A549 (cell line): ENCODE measurements at regions not wholly inside any gene's neighbourhood (a gene's known extent, or its start where the extent isn't known, plus 50 kb on each side); places are given as distances from the start of the nearest gene placed in this dataset.

Experiments used
- ATAC-seq, 2 experiments: fragments of 200-7000 bp in 1 of 2; fragments of >200 bp in 1 of 2; cut with Nextera tagmentation in 1 of 2; cut with Tn5 transposase in 1 of 2; 3 replicates each; pipeline versions ENCODE4 v1.8.0 to v1.9.1; 2018 to 2020; ENCODE audit warnings: mild to moderate bottlenecking in 1 of 2, moderate library complexity in 1 of 2
- CTCF ChIA-PET: fragments of 300-600 bp; sonication (Branson Sonifier 250); formaldehyde crosslinking; extraction: SDS; loops from one replicate; lab custom pipeline; 2021; ENCODE audit warnings: antibody characterized with exemption, inconsistent platforms; lab: Yijun Ruan, JAX
- POLR2A ChIA-PET: fragments of 350-600 bp; formaldehyde crosslinking; extraction: SDS; loops from one replicate; lab custom pipeline; 2021; ENCODE audit warnings: antibody characterized with exemption, inconsistent platforms; lab: Yijun Ruan, JAX
- DNase-seq, 2 experiments: peaks; one replicate each; pipeline versions ENCODE4 v3.0.0 to v3.0.0-alpha.2; 2011 to 2016; ENCODE audit warnings: low read depth in 1 of 2, low spot score in 1 of 2
- FAIRE-seq: peaks from 2 replicates; lab custom pipeline; 2011; peaks lifted over from hg19 to GRCh38; lab: Jason Lieb, UNC
- H3K27ac ChIP-seq, 2 experiments: fragments of >200 bp; sonication (Bioruptor Twin); formaldehyde crosslinking; 3 replicates each; pipeline ENCODE4 v1.5.1; 2016 to 2017
- H3K4me1 ChIP-seq: fragments of >200 bp; sonication (Bioruptor Twin); formaldehyde crosslinking; 3 replicates; pipeline ENCODE4 v1.6.1; 2016
- H3K4me2 ChIP-seq: fragments of >200 bp; sonication (Bioruptor Twin); formaldehyde crosslinking; 3 replicates; pipeline ENCODE4 v1.6.1; 2016
- H3K4me3 ChIP-seq: fragments of >200 bp; sonication (Bioruptor Twin); formaldehyde crosslinking; 3 replicates; pipeline ENCODE4 v1.5.1; 2016
- H3K9me3 ChIP-seq: fragments of >200 bp; sonication (Bioruptor Twin); formaldehyde crosslinking; 3 replicates; pipeline ENCODE4 v1.6.1; 2016
- BHLHE40 ChIP-seq: IDR thresholded peaks from 2 replicates; pipeline ENCODE4 v1.6.1; 2012; ENCODE audit warnings: low read depth, low read length, inconsistent platforms
- CBX2 ChIP-seq: fragments of 200-600 bp; sonication (generic); IDR thresholded peaks from 2 replicates; pipeline ENCODE4 v1.6.1; 2016; ENCODE audit warnings: low read depth, mild to moderate bottlenecking, borderline replicate concordance
- CEBPB ChIP-seq, 2 experiments: fragments of >200 bp in 1 of 2; sonication (Bioruptor Twin) in 1 of 2; formaldehyde crosslinking in 1 of 2; IDR thresholded peaks; 2 replicates each; pipeline ENCODE4 v1.6.1; 2012 to 2016
- CHD4 ChIP-seq: fragments of 200-600 bp; sonication (generic); IDR thresholded peaks from 2 replicates; pipeline ENCODE4 v1.6.1; 2016; ENCODE audit warnings: antibody characterized with exemption, mild to moderate bottlenecking, borderline replicate concordance
- EHMT2 ChIP-seq: fragments of 200-600 bp; sonication (generic); IDR thresholded peaks from 2 replicates; pipeline ENCODE4 v1.6.1; 2016; ENCODE audit warnings: antibody characterized with exemption, low read depth, mild to moderate bottlenecking, moderate library complexity
- EP300 ChIP-seq, 2 experiments: fragments of >200 bp; sonication (Bioruptor Twin); formaldehyde crosslinking; IDR thresholded peaks; 2 replicates in 1 of 2; 3 replicates in 1 of 2; pipeline ENCODE4 v1.6.1; 2016 to 2017
- ESRRA ChIP-seq: fragments of 150-350 bp; IDR thresholded peaks from 2 replicates; pipeline ENCODE4 v1.6.1; 2014; ENCODE audit warnings: mild to moderate bottlenecking, low read length, borderline replicate concordance
- FOSL2 ChIP-seq, 2 experiments: fragments of 450-650 bp in 1 of 2; fragments of >200 bp in 1 of 2; sonication (Bioruptor Twin) in 1 of 2; formaldehyde crosslinking; IDR thresholded peaks; 2 replicates each; pipeline versions ENCODE4 v1.5.0 to v1.6.1; 2016 to 2020; ENCODE audit warnings: mild to moderate bottlenecking in 1 of 2, moderate library complexity in 1 of 2
- FOXS1 ChIP-seq: fragments of 250-450 bp; sonication (Bioruptor Pico); IDR thresholded peaks from 2 replicates; pipeline ENCODE4 v1.5.0; 2020; ENCODE audit warnings: mild to moderate bottlenecking, moderate library complexity
- HDAC2 ChIP-seq: fragments of 200-600 bp; sonication (generic); IDR thresholded peaks from 2 replicates; pipeline ENCODE4 v1.6.1; 2016
- HOXB5 ChIP-seq: fragments of 250-450 bp; sonication (Bioruptor Pico); IDR thresholded peaks from 2 replicates; pipeline ENCODE4 v1.5.0; 2020; ENCODE audit warnings: mild to moderate bottlenecking, moderate library complexity
- KDM1A ChIP-seq: fragments of 200-600 bp; sonication (generic); IDR thresholded peaks from 2 replicates; pipeline ENCODE4 v1.6.1; 2016; ENCODE audit warnings: low read depth, mild to moderate bottlenecking
- KDM5A ChIP-seq: fragments of 200-600 bp; sonication (generic); IDR thresholded peaks from 2 replicates; pipeline ENCODE4 v1.6.1; 2016; ENCODE audit warnings: antibody characterized with exemption, mild to moderate bottlenecking
- MAZ ChIP-seq: fragments of 150-350 bp; IDR thresholded peaks from 2 replicates; pipeline ENCODE4 v1.6.1; 2014; ENCODE audit warnings: antibody characterized with exemption, low read depth, low read length, borderline replicate concordance
- NR3C1 ChIP-seq: fragments of >200 bp; sonication (Bioruptor Twin); formaldehyde crosslinking; IDR thresholded peaks from 3 replicates; pipeline ENCODE4 v1.6.1; 2017
- PBX3 ChIP-seq: IDR thresholded peaks from 2 replicates; pipeline ENCODE4 v1.6.1; 2012
- RAD21 ChIP-seq, 2 experiments: fragments of >200 bp in 1 of 2; sonication (Bioruptor Twin) in 1 of 2; formaldehyde crosslinking in 1 of 2; IDR thresholded peaks in 1 of 2; conservative IDR thresholded peaks in 1 of 2; 2 replicates in 1 of 2; 3 replicates in 1 of 2; pipeline ENCODE4 v1.6.1; 2012 to 2018; ENCODE audit warnings: inconsistent platforms in 1 of 2
- RCOR1 ChIP-seq: fragments of 150-350 bp; IDR thresholded peaks from 2 replicates; pipeline ENCODE4 v1.6.1; 2014; ENCODE audit warnings: antibody characterized with exemption, low read length, low read depth
- RFX5 ChIP-seq: fragments of 450-650 bp; IDR thresholded peaks from 2 replicates; pipeline ENCODE4 v1.7.1; 2014; ENCODE audit warnings: antibody characterized with exemption, mild to moderate bottlenecking, moderate library complexity
- SMC3 ChIP-seq: fragments of >200 bp; sonication (Bioruptor Twin); formaldehyde crosslinking; IDR thresholded peaks from 3 replicates; pipeline ENCODE4 v1.6.1; 2018; ENCODE audit warnings: inconsistent platforms
- SREBF2 ChIP-seq: fragments of 450-650 bp; IDR thresholded peaks from 2 replicates; pipeline ENCODE4 v1.6.1; 2014; ENCODE audit warnings: mild to moderate bottlenecking, moderate library complexity
- TFCP2L1 ChIP-seq: fragments of 250-450 bp; sonication (Bioruptor Pico); IDR thresholded peaks from 2 replicates; pipeline ENCODE4 v1.5.0; 2021; ENCODE audit warnings: mild to moderate bottlenecking
- USF2 ChIP-seq: fragments of 450-650 bp; IDR thresholded peaks from 2 replicates; pipeline ENCODE4 v1.6.1; 2014; ENCODE audit warnings: antibody characterized with exemption
- ZC3H11A ChIP-seq: fragments of 450-650 bp; IDR thresholded peaks from 2 replicates; pipeline ENCODE4 v1.6.1; 2014; ENCODE audit warnings: antibody characterized with exemption, mild to moderate bottlenecking
- WGBS: methylation state at CpG from one replicate; pipeline ENCODE4 v1.1.6; 2017; ENCODE audit errors: missing lambda C conversion rate; 5-methylcytosine and 5-hydroxymethylcytosine counted together

GRCh38 chr9:85224729-85225128 is 517.0 kb downstream of the AGTPBP1 start:
- no peaks in the 10 kb centered on the region for H3K4me1 ChIP-seq
- H3K27ac ChIP-seq, result no peak overlapping the region
- DNase-seq (no peak), FAIRE-seq (no peak), ATAC-seq (no peak)
- CTCF ChIA-PET, result interaction anchor here (1.1 kb wide), 1 partner anchor 116 kb away, joined by 3 read pairs; no protein-coding TSS in a partner anchor
- no peak overlapping the region for H3K4me3 ChIP-seq
- TF ChIP-seq CBX2, result no peak
- no peak for TF ChIP-seq SMC3
- TF ChIP-seq TFCP2L1 (CRISPR knock-in tag), result no peak
- TF ChIP-seq FOXS1, result no peak
- no peak for TF ChIP-seq MAZ
- TF ChIP-seq EP300 (IDR thresholded peaks at IDR 0.05), result no peak
- no peak for TF ChIP-seq SREBF2
- TF ChIP-seq USF2, result no peak
- TF ChIP-seq PBX3, result no peak
- TF ChIP-seq KDM1A, result no peak
- TF ChIP-seq HDAC2, result no peak
- no peak for TF ChIP-seq ESRRA
- TF ChIP-seq BHLHE40, result no peak
- no peak for TF ChIP-seq CEBPB (IDR thresholded peaks at IDR 0.05)
- no peak for TF ChIP-seq KDM5A
- TF ChIP-seq CHD4, result no peak
- TF ChIP-seq RAD21 (conservative IDR thresholded peaks at IDR 0.05 in 1 of 2, IDR thresholded peaks at IDR 0.05 in 1 of 2), result no peak
- TF ChIP-seq RFX5, result no peak
- TF ChIP-seq ZC3H11A, result no peak
- TF ChIP-seq EHMT2, result no peak
- no peaks in the 10 kb centered on the region for H3K9me3 ChIP-seq
- POLR2A ChIA-PET, result no interaction called here
- WGBS, result 14% methylated on average over 4 of the region's 4 CpGs
- no peak overlapping the region for H3K4me2 ChIP-seq

GRCh38 chr9:85224301-85224700 is 517.5 kb downstream of the AGTPBP1 start:
- no peak for FAIRE-seq

GRCh38 chr9:85223506-85224125 is 518.1 kb downstream of the AGTPBP1 start:
- POLR2A ChIA-PET, result no interaction called here
- Histone ChIP-seq H3K4me2 (no peak overlapping the region), H3K4me3 (no peak overlapping the region), H3K27ac (no peak overlapping the region), H3K9me3 (no peaks in the 10 kb centered on the region), H3K4me1 (no peaks in the 10 kb centered on the region)
- CTCF ChIA-PET, result interaction anchor here (1.1 kb wide), 1 partner anchor 115 kb away, joined by 3 read pairs; no protein-coding TSS in a partner anchor
- TF ChIP-seq SMC3 (no peak), USF2 (no peak), BHLHE40 (no peak), TFCP2L1 (CRISPR knock-in tag) (no peak), HOXB5 (CRISPR knock-in tag) (no peak), RCOR1 (no peak)
- FAIRE-seq (no peak), DNase-seq (no peak), ATAC-seq (no peak)
- WGBS, result 33% methylated on average over 2 of the region's 2 CpGs

More at GRCh38 chr9:85224301-85224700, 517.5 kb downstream of the AGTPBP1 start:
- ChIA-PET POLR2A (no interaction called here), CTCF (interaction anchor here (1.1 kb wide), 1 partner anchor 115 kb away, joined by 3 read pairs; no protein-coding TSS in a partner anchor)
- DNase-seq (no peak), ATAC-seq (no peak)
- Histone ChIP-seq H3K4me2 (no peak overlapping the region), H3K4me3 (no peak overlapping the region), H3K9me3 (no peaks in the 10 kb centered on the region), H3K27ac (no peak overlapping the region), H3K4me1 (no peaks in the 10 kb centered on the region)
- TF ChIP-seq FOSL2 (IDR thresholded peaks at IDR 0.05) (no peak), FOSL2 (CRISPR knock-in tag; IDR thresholded peaks at IDR 0.05) (no peak), NR3C1 (no peak), TFCP2L1 (CRISPR knock-in tag) (no peak)
- 31% methylated on average over 2 of the region's 2 CpGs for whole genome bisulfite sequencing
